HG03457 (cell line): ENCODE measurements at regions not wholly inside any gene's neighbourhood (a gene's known extent, or its start where the extent isn't known, plus 50 kb on each side); places are given as distances from the start of the nearest gene placed in this dataset.
"Not testable (repeated sequence)": the region's sequence is repeated elsewhere in the genome, so short reads cannot be mapped to it uniquely, and the experiment has no call there.

Experiments used
- ATAC-seq: cut with Tn5 transposase; IDR thresholded peaks from one replicate; pipeline ENCODE4 v1.9.1; 2021; ENCODE audit warnings: moderate number of reproducible peaks; ENCODE audit not compliant: unreplicated experiment

DNA sequence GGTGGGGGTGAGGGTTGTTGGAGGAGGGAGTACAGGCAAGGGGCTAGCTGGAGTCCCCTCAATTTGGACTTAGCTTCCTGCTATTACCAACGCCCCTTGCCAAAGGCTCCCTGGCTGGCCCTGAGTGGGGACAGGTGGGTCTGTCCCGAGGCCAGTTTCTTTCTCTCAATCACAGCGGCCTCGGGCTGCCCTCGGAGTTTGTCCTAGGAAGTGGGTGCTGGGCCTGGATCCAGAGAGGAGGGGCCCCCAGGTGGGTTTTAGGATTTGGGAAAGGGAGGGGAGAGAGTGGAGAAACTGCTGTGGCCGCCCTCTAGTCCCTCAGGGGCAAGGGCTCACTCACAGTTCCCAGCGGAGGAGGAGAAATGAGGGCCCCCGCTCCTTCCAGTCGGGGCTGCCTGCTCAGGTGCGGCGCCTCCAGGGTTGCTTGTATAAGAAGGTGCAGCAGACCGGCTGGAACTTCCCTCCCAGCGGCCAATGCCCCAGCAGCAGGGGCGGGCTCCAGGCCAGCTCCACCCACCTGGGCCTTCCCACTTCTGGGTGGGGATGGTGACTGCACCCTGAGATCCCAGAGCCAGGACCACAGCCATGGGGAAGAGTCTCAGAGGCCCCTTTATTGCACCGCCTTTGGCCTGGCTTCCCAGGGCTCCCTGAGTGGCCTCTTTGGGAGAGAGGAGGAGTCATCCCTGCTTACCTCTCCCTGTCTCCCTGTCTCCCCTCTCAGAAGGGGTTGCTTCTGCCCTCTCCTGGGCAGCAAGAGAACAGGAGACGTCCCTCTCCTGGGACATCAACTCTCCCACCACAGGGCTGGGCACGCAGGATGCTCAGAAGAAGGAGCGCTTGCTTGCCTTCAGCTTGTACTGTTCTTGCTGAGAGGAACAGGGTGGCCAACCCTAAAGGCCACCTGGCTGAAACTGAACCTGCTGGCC lies 112.0 kb upstream of the SMURF2 start:
- no peak for ATAC-seq

GRCh38 chr17:64773386-64773835 lies 111.3 kb upstream of the SMURF2 start:
- ATAC-seq = no peak

DNA sequence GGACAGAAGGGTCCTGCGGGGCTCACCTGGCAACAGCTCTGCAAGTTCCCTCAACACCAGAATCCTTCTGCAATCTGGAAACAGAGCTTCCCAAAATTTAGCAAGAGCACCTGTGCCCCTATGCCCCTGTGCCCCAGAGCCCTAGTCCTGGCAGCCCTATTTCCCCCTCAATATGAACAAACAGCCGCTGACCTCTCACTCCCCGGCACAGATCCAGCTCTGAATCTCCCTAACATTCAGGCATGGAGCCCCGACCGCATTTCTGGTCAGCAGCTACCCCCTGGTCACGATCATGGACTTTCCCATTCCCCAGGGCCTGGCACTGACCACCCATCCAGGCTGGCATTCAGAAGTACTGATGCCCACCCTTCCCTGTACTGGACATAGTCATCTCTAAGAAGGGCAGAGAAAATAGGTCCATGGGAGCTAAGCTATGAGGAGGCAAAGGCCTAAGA lies 110.8 kb upstream of the SMURF2 start:
- no peak for ATAC-seq

DNA sequence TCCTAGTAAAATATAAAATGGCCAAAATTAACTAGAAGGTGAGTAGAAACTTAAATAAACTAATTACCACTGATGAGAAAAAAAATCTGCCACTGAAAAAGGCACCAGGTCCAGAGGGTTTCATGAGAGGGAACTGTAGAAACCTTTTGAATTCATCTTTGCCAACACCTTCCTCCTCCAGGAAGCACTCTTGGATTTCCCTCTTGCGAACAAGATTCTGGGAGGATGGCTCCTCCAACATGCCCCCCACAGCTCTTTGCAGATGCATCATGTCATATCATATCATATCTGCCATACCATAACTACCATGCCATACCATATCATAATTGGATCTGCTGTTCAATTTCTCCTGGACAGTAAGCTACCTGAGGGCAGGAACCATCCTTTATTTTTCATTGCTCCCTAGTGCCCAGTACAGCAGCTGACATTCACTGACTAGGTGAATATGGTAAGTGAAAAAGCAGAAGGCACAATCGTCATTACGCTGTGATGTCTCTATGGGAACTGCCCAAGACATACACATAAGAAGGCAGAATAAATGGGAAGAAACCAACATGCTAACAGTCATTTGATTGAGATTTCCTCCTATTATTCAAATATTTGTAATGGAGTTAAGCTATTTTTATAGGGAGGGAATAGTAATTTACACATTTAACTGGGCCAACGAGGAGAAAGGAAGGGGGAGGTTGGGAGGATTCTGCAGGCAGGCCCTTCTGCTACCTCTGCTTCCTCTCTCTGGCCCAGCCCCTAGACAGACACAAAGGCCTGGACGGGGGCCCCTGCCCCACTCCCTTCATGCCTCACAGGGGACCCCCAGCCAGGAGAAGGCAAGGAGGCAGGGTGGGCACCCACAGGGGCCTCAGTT lies 110.1 kb upstream of the SMURF2 start:
- ATAC-seq = no peak

- no peak for ATAC-seq
Measured at GRCh38 chr17:64769712-64770111, 107.6 kb upstream of the SMURF2 start.

- no peak for ATAC-seq
Measured at GRCh38 chr17:64767269-64767997, 105.3 kb upstream of the SMURF2 start.

DNA sequence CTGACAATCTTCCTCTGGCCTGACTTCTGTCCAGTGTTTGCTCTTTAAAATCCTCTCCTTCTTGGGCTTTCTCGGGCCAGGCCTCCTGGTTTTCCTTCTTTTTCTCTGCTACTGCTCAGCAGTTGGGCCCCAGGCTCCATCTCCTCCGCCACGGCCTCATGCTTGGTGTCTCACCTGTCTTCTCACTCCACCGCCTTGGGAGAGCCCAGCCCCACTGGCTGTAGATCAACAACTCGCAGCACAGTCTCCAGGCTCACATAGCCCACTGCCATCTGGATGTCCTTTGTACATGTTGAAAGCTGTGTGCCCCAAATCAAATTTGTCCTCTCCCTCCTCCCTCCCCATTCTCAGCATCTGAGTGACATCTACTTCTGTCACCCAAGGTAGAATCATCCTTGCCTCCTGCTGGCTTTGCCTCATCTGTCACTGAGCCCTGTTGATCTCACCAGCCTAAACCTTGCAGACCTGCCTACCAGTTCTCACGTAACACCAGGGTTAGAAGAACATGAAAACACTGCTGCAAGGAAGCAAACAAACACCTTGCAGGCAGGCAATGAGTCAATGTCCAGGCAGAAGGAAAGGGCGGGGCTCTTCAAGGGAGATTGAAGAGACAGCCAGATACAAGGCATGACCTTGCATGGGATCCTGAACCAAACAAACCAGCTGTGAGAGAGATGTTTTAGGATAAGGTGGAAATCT lies 103.2 kb upstream of the SMURF2 start:
- ATAC-seq = no peak

DNA sequence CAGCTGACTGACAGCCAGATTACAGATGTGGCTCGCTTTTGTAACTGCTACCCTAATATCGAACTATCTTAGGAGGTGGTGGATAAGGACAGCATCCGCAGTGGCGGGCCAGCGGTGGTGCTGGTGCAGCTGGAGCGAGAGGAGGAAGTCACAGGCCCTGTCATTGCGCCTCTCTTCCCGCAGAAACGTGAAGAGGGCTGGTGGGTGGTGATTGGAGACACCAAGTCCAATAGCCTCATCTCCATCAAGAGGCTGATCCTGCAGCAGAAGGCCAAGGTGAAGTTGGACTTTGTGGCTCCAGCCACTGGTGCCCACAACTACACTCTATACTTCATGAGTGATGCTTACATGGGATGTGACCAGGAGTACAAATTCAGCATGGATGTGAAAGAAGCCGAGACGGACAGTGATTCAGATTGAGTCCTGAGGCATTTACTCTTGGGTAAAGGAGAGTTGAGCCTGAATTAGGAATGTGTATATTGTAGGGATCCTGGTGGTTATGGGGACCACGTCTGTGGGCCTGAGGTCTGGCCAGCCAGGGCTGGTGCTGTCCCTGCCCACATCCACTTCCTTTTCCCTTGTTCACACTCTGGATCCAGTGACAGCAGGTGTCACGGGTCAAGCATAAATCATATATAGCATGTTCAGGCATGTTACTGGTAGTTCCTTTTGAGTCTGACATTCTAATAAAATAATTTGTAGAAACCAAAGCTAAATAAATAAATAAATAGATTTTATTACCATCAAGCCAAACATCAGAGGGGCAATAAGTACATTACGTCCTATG lies 89.0 kb upstream of the SMURF2 start:
- ATAC-seq = no peak

- ATAC-seq = no peak
Measured at GRCh38 chr17:64750478-64750877, 88.4 kb upstream of the SMURF2 start.

DNA sequence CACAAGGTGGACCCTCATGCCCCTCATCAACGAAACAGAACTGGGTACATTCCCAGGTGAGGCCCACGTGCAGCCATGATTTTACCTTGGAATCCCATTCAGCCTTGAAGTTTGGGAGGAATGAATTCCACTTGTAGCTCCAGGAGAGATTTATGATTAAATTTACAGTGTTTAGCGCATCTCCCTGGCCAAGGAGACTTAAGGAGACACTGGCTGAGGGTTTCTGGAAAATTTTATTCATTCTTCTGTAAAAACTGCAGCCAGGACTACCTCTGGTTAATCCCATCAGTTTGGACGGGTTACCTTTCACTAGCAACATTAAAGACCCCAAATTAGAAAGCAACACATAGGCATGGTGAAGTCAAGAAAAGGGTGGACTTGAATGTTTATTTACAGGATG lies 87.2 kb upstream of the SMURF2 start:
- ATAC-seq = no peak

- ATAC-seq = no peak
Measured at GRCh38 chr17:64747938-64748540, 85.9 kb upstream of the SMURF2 start.

GRCh38 chr17:64742326-64742725 lies 80.2 kb upstream of the SMURF2 start:
- no peak for ATAC-seq

DNA sequence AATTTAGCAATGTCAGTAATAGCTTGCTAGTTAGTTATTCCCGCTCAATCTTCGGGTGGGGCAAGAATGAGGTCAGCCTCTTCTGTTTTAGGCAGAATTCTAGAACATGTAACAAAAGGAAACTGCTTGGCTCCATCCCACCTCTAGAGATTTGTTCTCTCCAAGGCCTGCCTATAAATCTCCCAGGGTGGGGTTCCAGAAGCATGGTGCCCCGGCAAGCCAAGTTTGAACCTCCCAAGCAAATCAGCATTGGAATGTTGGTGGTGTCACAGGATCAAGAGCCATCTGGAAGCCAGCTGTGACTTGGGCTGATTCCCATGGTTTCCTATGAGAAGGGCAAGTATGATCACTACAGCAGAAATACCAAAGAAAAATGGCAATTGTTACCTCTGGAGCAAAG lies 79.8 kb upstream of the SMURF2 start:
- not testable (repeated sequence) for ATAC-seq

- ATAC-seq = no peak
Measured at GRCh38 chr17:64741038-64741641, 79.0 kb upstream of the SMURF2 start.

DNA sequence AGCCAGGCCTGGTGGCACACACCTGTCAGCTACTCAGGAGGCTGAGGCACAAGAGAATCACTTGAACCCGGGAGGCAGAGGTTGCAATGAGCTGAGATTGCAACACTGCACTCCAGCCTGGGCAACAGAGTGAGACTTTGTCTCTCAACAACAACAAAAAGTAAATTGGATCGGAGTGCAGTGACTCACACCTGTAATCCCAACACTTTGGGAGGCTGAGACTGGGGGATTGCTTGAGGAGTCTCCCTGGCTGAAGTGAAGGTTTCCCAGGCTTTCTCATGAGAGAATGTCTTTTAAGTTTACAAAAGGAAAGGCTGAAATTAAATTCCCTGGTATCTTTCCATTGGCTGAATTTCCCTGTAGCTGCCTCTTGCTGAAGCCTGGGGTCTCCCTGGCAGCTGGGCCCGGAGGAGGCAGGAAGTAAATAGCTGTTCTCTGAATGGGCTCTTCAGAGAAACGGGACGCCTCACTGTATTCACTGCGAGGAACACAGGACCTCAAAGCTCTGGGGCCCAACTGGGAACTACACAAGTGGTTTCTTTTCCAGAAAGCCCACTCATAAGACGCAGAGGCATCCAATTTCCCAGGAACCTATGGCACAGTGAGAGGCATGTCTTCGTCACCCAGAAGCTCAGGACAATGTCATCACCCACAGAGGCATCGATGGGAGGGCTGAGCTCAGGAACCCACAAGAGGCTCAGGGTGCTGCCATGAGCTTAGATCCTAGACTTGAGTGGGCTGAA lies 77.4 kb upstream of the SMURF2 start:
- ATAC-seq = no peak

GRCh38 chr17:64736804-64737492 lies 74.8 kb upstream of the SMURF2 start:
- ATAC-seq = no peak

GRCh38 chr17:64732336-64733006 lies 70.4 kb upstream of the SMURF2 start:
- no peak for ATAC-seq
